Fibroblast of the aortic adventitia (primary cell): ENCODE measurements at regions not wholly inside any gene's neighbourhood (a gene's known extent, or its start where the extent isn't known, plus 50 kb on each side); places are given as distances from the start of the nearest gene placed in this dataset.

Experiments used
- DNase-seq: peaks from one replicate; pipeline ENCODE4 v3.0.0-alpha.2; 2010; ENCODE audit warnings: low read depth
- H3K4me3 ChIP-seq: 2 replicates; pipeline ENCODE4 v1.5.1; 2011; ENCODE audit warnings: low read depth, mild to moderate bottlenecking, control low read depth, low read length, moderate library complexity
- TF ChIP-seq, protein P1 (sequence below): IDR thresholded peaks from 2 replicates; pipeline ENCODE4 v1.5.1; 2011; ENCODE audit warnings: mild to moderate bottlenecking, low read length, control low read depth, inconsistent platforms; ENCODE audit not compliant: insufficient read depth

DNA sequence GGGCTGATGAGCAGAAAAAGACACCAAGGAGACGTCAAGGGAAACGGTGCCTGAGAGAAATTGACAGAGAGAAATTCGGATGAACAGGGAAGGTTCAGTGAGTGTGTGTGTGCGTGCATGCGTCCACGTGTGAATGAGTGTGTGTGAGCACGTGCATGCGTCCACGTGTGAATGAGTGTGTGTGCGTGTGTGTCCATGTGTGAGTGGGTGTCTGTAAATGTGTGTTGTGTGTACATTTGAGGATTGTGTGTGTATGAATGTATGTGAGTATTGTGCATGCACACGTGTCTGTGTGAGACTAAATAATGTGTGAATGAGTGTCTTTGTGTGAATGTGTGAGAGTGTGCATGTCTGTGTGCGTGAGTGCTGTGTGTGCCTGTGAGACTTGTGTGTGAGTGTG, 137.4 kb upstream of the MED13L start:
- TF ChIP-seq, protein P1, sequence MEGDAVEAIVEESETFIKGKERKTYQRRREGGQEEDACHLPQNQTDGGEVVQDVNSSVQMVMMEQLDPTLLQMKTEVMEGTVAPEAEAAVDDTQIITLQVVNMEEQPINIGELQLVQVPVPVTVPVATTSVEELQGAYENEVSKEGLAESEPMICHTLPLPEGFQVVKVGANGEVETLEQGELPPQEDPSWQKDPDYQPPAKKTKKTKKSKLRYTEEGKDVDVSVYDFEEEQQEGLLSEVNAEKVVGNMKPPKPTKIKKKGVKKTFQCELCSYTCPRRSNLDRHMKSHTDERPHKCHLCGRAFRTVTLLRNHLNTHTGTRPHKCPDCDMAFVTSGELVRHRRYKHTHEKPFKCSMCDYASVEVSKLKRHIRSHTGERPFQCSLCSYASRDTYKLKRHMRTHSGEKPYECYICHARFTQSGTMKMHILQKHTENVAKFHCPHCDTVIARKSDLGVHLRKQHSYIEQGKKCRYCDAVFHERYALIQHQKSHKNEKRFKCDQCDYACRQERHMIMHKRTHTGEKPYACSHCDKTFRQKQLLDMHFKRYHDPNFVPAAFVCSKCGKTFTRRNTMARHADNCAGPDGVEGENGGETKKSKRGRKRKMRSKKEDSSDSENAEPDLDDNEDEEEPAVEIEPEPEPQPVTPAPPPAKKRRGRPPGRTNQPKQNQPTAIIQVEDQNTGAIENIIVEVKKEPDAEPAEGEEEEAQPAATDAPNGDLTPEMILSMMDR: no peak
- no peak for DNase-seq
- H3K4me3 ChIP-seq: no peak overlapping the region

DNA sequence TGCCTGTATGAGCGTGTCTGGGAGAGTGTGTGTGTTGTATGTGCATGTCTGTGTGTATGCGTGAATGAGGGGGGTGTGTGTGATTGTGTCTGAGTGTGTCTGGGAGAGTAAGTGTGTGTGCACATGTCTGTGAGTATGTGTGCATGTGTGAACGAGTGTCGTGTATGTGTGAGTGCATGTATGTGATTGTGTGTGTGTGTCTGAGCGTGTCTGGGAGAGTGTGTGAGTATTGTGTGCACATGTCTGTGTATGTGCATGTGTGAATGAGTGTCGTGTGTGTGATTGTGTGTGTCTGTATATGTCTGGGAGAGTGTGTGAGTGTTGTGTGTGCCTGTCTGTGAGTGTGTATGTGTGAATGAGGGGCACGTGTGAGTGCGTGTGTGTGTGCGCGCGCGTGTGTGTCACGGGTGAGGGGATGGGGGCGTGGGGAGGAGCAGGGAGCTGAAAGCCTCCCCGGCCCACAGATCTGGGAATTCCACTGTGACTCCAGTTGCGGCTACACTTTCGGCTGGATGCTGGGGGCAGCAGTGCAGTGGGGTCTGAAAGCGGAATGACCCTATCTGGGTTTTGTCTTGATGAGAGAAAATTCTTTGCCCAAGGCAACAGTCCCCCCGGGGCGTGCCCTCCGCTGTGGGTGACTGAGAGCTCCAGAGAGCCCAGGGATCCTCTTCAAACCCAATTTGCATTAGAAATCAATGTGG, 138.1 kb upstream of the MED13L start:
- DNase-seq: no peak
- H3K4me3 ChIP-seq: no peak overlapping the region
- TF ChIP-seq, protein P1: no peak

DNA sequence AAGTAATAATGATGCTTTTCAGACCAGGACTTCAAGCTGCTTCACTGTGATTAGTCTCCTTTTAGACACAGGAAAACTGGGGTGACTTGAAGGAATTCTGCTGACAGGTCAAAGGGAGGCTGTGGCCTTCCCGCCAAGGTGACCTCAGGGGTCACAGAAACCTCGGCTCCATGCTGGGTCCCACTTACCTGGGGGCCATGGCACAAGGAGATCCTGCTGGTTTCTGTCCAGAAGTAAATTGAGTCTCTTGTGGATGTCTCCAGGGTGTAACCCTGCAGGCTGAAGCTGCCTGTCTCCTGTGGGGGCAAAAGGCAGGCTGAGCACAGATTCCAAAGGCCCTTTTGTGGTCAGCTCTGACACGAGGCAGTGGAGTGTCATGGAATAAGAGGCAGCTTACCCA, 138.7 kb upstream of the MED13L start:
- no peak overlapping the region for H3K4me3 ChIP-seq
- TF ChIP-seq, protein P1: no peak
- no peak for DNase-seq

DNA sequence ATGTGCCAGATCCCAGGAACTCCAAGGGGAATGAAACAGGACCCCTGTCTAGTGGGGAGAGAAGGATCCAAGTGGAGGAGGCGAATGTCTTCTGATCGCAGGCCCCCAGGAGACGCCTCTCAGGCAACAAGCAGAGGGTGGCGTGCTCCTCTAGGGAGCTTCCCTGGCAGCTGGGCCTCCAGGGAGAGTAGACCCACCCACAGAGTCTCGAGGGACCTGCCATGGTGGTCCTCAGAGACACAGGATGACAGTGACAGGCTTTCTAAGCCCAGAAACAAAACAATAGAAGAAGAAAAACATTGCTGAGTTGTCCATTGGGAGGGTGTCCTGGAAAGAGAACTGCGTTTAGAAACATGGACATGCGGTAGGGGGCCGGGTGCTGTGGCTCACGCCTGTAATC, 140.6 kb upstream of the MAP1LC3B2 start:
- no peak overlapping the region for H3K4me3 ChIP-seq
- DNase-seq: no peak
- TF ChIP-seq, protein P1: no peak

DNA sequence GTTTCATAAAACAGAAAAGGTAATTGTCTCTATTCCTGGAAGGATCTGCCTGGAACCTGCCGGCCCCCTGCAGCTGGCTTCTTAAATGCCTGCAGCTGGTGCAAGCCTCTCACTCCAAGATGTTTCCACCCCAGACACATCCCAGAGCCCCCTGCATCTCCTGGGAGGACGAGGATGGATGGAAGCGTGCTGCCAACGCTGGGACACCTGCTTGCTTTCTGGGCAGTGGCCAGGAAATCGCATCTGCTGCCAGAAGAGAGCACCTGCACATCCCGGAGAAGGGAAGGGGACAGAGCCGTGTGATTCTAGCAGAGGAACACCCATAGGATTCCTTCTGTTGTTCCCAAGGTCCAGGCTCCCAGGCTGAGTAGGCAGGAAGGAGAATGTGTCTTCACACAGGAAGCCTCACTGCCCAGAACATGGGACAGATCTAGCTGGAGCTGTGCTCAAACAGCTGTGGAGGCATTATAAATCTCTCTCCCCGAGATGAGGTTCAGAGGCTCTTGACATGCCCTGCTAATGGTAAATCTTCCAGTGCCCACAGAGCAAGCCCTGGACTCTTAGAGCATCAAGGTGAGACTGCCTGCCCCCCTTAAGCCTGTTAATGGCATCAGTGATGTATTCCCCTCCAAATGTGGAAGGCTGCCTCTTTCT, 138.8 kb upstream of the MAP1LC3B2 start:
- TF ChIP-seq, protein P1: no peak
- no peak for DNase-seq
- H3K4me3 ChIP-seq: no peak overlapping the region

DNA sequence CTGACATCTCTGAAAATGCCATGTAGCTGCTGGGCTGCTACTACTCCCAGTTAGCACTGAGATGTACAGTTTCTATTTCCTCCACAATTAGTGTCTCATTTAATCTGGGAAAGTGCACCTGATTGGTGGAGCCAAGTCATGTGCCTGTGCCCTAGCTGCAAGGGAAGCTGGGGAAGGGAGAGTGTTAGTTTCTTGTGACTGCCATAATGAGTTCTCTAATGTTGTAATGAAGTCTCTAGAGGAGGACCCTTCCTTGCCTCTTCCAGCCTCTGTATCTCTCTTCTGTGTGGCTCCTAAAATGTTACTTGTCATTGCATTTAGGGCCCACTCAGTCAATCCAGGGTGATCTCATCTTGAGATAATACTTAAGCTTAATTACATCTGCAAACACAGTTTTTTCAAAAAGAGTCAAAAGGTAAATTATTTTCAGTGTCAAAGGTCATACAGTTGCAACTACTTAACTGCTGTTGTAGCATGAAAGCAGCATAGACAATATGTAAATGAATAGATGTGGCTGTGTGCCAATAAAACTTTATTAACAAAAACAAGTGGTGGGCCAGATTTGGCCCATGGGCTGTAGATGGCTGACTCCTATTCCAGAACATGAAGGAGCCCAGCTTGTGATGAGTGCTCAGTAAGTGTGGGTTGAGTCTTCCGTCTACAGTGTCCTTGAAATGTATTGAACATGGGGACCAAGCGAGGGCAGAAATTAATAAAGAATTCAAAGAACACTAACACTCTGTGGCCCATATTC, 137.2 kb upstream of the MAP1LC3B2 start:
- H3K4me3 ChIP-seq: no peak overlapping the region
- no peak for DNase-seq
- TF ChIP-seq, protein P1: no peak
